ENCODE measurements at regions not wholly inside any gene's neighbourhood (a gene's known extent, or its start where the extent isn't known, plus 50 kb on each side); places are given as distances from the start of the nearest gene placed in this dataset.

DNA sequence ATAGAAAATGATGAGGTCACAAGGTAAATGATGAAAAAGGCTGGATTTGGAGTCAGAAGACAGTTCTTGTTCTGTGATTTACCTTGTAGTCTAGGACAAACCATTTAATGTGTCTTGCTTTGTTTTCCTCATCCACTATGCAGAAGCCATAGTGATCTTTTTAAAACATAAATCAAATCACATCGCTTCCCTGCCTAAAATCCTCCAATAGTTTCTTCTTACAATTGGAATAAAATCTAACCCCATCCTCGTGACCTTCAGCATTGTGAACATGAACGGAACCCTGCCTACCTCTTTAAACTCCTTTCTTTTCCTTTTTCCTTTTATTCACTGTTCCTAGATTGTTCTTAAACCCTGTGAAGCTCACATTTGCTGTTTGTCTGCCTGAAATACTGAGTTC is 204.9 kb upstream of the SAMSN1 start:
- TF ChIP-seq POLR2A (IDR thresholded peaks at IDR 0.05) (no peak), CTCF (IDR thresholded peaks at IDR 0.05 in 4 of 5, conservative IDR thresholded peaks at IDR 0.05 in 1 of 5) (no peak)
